Stimulated activated CD4-positive, alpha-beta T cell treated with anti-CD3 and anti-CD28 coated beads, Interleukin-2, amount 100 ng/mL, for 48 hours (primary cell): ENCODE measurements at regions not wholly inside any gene's neighbourhood (a gene's known extent, or its start where the extent isn't known, plus 50 kb on each side); places are given as distances from the start of the nearest gene placed in this dataset.

Source experiments
- DNase-seq, 2 donors: peaks; one replicate each; pipeline ENCODE4 v3.0.0-alpha.2; 2020

DNA sequence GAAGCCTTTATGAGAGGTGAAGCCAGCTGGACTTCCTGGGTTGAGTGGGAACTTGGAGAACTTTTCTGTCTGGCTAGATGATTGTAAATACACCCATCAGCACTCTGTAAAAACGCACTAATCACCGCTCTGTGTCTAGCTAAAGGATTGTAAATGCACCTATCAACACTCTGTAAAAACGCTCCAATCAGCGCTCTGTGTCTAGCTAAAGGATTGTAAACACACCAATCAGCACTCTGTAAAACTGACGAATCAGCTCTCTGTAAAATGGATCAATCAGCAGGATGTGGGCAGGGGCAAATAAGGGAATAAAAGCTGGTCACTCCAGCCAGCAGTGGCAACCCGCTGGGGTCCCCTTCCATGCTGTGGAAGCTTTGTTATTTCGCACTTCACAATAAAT, 163.6 kb upstream of the SLC39A10 start:
- no peak for DNase-seq

DNA sequence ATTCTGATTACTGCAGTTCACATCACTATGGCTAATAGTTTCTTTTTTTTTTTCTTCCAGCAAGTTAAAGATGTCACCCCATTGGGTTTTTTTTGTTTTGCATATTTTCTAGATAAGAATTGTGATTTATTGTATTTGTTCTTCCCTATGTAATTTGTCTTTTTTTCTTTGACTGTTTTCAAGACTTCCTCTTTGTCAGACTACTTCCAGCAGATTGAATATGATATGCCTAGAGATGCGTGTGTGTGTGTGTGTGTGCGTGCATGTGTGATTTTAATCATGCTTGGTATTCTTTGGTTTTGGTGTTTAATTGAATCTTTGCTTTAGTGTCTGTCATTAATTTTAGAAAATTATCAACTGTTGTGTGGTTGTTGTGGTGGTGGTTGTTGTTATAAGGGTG, 166.7 kb upstream of the SLC39A10 start:
- no peak for DNase-seq

- DNase-seq = no peak
Measured at GRCh38 chr2:195489101-195489500, 167.9 kb upstream of the SLC39A10 start.

GRCh38 chr2:195488567-195488966, 168.5 kb upstream of the SLC39A10 start:
- no peak for DNase-seq

DNA sequence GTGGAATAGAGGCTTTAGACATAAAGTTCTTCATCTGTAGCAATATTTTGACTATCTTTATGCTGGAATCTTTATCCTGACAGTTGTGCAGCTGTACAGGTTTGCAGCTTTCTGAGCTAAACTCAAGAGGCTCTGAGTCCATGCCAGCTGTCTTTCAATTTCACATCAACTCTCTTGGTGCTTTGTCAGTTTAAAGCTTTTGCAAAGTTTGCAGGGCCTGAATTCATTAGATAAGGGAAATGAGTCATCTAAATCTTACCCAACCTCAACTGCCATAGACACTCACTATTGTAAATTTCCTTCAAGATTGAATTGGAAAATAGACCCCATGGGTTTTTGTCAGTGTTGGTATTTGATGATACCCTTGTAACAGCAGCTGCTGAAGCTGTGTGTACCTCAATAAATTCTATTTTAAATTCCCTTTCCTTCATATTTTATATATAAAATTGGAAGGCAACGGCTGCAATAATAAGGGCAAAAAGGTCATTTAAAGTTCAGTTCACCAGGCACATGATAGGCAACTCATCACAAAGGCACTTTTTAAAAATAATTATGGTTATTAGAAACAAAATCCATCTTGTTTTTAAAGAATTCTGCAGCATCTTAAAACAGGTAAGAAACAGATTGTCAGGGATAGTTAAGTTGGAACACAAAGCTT, 169.9 kb upstream of the SLC39A10 start:
- DNase-seq = no peak

GRCh38 chr2:195486520-195486919, 170.5 kb upstream of the SLC39A10 start:
- no peak for DNase-seq

GRCh38 chr2:195482010-195482409, 175.0 kb upstream of the SLC39A10 start:
- no peak for DNase-seq

GRCh38 chr2:195480121-195480520, 176.9 kb upstream of the SLC39A10 start:
- DNase-seq = no peak

GRCh38 chr2:195479407-195479806, 177.6 kb upstream of the SLC39A10 start:
- no peak for DNase-seq

- DNase-seq = no peak
Measured at GRCh38 chr2:195477996-195478382, 179.0 kb upstream of the SLC39A10 start.

DNA sequence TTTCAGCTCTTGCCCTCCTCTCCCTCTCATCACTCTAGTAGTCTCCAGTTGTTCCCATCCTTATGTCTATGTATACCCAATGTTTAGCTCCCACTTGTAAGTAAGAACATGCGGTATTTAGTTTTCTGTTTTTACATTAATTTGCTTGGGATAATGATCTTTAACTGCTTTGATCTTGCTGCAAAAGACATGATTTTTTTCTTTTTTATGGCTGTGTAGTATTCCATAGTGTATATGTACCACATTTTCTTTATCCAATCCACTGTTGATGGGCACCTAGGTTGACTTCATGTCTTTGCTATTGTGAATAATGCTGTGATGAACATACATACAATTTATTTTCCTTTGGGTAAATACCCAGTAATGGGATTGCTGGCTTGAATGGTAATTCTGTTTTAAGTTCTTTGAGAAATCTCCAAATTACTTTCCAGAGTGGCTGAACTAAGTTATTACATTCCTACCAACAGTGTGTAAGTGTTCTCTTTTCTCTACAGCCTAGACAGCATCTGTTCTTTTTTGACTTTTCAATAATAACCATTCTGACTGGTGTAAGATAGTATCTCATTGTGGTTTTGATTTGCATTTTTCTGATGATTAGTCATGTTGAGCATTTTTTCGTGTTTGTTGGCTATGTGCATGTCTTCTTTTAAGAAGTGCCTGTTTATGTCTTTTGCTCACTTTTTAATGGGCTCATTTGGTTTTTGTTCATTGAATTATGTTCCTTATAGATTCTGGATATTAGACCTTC, 179.6 kb upstream of the SLC39A10 start:
- no peak for DNase-seq

GRCh38 chr2:195475336-195475735, 181.7 kb upstream of the SLC39A10 start:
- DNase-seq = no peak

GRCh38 chr2:195473862-195474261, 183.2 kb upstream of the SLC39A10 start:
- DNase-seq = no peak

GRCh38 chr2:195472501-195473234, 184.4 kb upstream of the SLC39A10 start:
- DNase-seq = no peak

GRCh38 chr2:195471807-195472206, 185.2 kb upstream of the SLC39A10 start:
- DNase-seq = no peak

DNA sequence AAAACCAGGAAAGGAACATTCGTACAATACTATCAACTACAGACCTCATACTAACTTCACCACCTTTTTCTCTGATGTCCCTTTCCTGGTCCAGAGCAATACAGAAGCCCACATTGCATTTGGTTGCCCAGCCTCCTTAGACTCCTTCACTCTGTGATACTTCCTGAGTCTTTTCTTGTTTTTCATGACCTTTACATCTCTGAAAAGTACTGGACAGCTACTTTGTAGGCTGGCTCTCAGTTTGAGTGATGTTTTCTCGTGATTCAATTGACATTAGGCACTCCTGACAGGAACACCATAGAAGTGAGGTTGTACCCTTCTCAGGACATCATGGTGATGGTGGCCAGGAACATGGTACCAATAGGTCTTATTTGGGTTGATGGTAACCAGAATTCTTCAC, 185.9 kb upstream of the SLC39A10 start:
- DNase-seq = no peak

- no peak for DNase-seq
Measured at GRCh38 chr2:195470622-195471021, 186.4 kb upstream of the SLC39A10 start.

GRCh38 chr2:195468771-195469170, 188.3 kb upstream of the SLC39A10 start:
- no peak for DNase-seq

- no peak for DNase-seq
Measured at GRCh38 chr2:195466427-195466826, 190.6 kb upstream of the SLC39A10 start.

GRCh38 chr2:195461010-195461409, 196.0 kb upstream of the SLC39A10 start:
- no peak for DNase-seq

- no peak for DNase-seq
Measured at GRCh38 chr2:195458936-195459335, 198.1 kb upstream of the SLC39A10 start.

GRCh38 chr2:195457873-195458272, 199.2 kb upstream of the SLC39A10 start:
- no peak for DNase-seq

GRCh38 chr2:195456771-195457170, 200.3 kb upstream of the SLC39A10 start:
- DNase-seq = no peak

DNA sequence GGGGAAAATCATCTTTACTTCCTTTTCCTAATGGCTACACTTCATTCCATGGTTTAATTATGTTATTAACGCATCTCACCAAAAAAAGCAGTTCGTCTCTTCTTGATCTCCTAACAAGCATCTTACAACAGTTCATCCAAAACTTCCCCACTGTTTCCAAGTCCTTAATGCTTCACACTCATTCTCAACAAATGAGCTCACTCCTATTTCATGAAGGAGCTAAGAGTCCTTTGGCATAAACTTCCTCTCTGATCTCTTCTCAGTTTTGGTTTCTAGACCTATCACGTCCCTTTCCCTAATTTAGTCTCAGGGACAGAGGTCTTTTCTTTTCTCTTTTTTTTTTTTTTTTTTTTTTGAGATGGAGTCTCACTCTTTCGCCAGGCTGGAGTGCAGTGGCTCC, 205.9 kb upstream of the SLC39A10 start:
- DNase-seq = no peak
